Mucosa of descending colon (tissue), 3 donors: ENCODE measurements at regions not wholly inside any gene's neighbourhood (a gene's known extent, or its start where the extent isn't known, plus 50 kb on each side); places are given as distances from the start of the nearest gene placed in this dataset.
"Not testable (repeated sequence)": the region's sequence is repeated elsewhere in the genome, so short reads cannot be mapped to it uniquely, and the experiment has no call there.

Experiments used
- ATAC-seq: fragments of 200-7000 bp; cut with Tn5 transposase; one replicate; pipeline ENCODE4 v1.9.1; 2020; ENCODE audit warnings: mild to moderate bottlenecking, moderate library complexity
- DNase-seq, 3 donors: peaks; one replicate each; pipeline ENCODE4 v3.0.0-alpha.2; 2020
- H3K36me3 ChIP-seq: fragments of 200-600 bp; one replicate; pipeline ENCODE4 v1.8.0; 2021; ENCODE audit warnings: low read depth, mild to moderate bottlenecking
- H3K4me1 ChIP-seq: fragments of 200-600 bp; one replicate; pipeline ENCODE4 v1.8.0; 2021; ENCODE audit warnings: low read depth, mild to moderate bottlenecking
- H3K4me3 ChIP-seq: fragments of 200-600 bp; one replicate; pipeline ENCODE4 v1.8.0; 2021; ENCODE audit warnings: mild to moderate bottlenecking
- H3K9me3 ChIP-seq: fragments of 200-600 bp; one replicate; pipeline ENCODE4 v1.8.0; 2021; ENCODE audit warnings: mild to moderate bottlenecking
- CTCF ChIP-seq: fragments of 200-600 bp; IDR thresholded peaks from one replicate; pipeline ENCODE4 v1.8.0; 2022; ENCODE audit warnings: antibody characterized with exemption, mild to moderate bottlenecking
- intact Hi-C, 2 donors: fragments of 100-400 bp; cut with DNase I in 1 of 2; cut with micrococcal nuclease in 1 of 2; formaldehyde crosslinking; loops; one replicate each; pipeline versions ENCODE4 v1.11.0 to v1.11.1; 2022; cut with DNase I, micrococcal nuclease
- donor health status: DM: no; HTN: no; CAD: no; lungs with moderate emphysema.
- donor health status: DM: no; HTN: no; CAD: no.
- donor health status: DM: no; HTN: yes; CAD: no.

- TF ChIP-seq CTCF: no peak
- no peaks in the 10 kb centered on the region for H3K4me1 ChIP-seq
- no peaks in the 10 kb centered on the region for H3K36me3 ChIP-seq
- ATAC-seq (no peak), DNase-seq (no peak)
- H3K4me3 ChIP-seq: no peak overlapping the region
- no peaks in the 10 kb centered on the region for H3K9me3 ChIP-seq
- intact Hi-C loops: no loop called here
These were observed 107.2 kb upstream of the GBE1 start for GRCh38 chr3:81868597-81868996.

- Histone ChIP-seq H3K9me3 (no peaks in the 10 kb centered on the region), H3K4me3 (no peak overlapping the region), H3K36me3 (no peaks in the 10 kb centered on the region), H3K4me1 (no peaks in the 10 kb centered on the region)
- ATAC-seq: no peak
- intact Hi-C loops: no loop called here
- no peak for DNase-seq
- TF ChIP-seq CTCF: no peak
These were observed 106.4 kb upstream of the GBE1 start for GRCh38 chr3:81867875-81868274.

GRCh38 chr3:81865164-81865563 lies 103.7 kb upstream of the GBE1 start:
- ATAC-seq, intact Hi-C loops, H3K9me3 ChIP-seq, H3K36me3 ChIP-seq, DNase-seq, H3K4me1 ChIP-seq, H3K4me3 ChIP-seq: not testable (repeated sequence)

GRCh38 chr3:81864272-81864671 lies 102.8 kb upstream of the GBE1 start:
- no peak for DNase-seq
- TF ChIP-seq CTCF: no peak
- Histone ChIP-seq H3K36me3 (no peaks in the 10 kb centered on the region), H3K4me3 (no peak overlapping the region), H3K9me3 (no peaks in the 10 kb centered on the region), H3K4me1 (no peaks in the 10 kb centered on the region)
- ATAC-seq: no peak
- intact Hi-C loops: no loop called here

GRCh38 chr3:81863756-81864155 lies 102.3 kb upstream of the GBE1 start:
- no peaks in the 10 kb centered on the region for H3K9me3 ChIP-seq
- H3K4me3 ChIP-seq: no peak overlapping the region
- intact Hi-C loops: no loop called here

GRCh38 chr3:81861593-81861992 lies 100.1 kb upstream of the GBE1 start:
- no peak for ATAC-seq
- no peaks in the 10 kb centered on the region for H3K9me3 ChIP-seq
- no peak overlapping the region for H3K4me3 ChIP-seq
- no peak for DNase-seq
- H3K36me3 ChIP-seq: no peaks in the 10 kb centered on the region
- intact Hi-C loops: no loop called here
- TF ChIP-seq CTCF: no peak
- no peaks in the 10 kb centered on the region for H3K4me1 ChIP-seq

More at GRCh38 chr3:81863756-81864155, 102.3 kb upstream of the GBE1 start:
- no peaks in the 10 kb centered on the region for H3K4me1 ChIP-seq
- no peak for TF ChIP-seq CTCF
- H3K36me3 ChIP-seq: no peaks in the 10 kb centered on the region
- DNase-seq (no peak), ATAC-seq (no peak)
